HG03060 (cell line): ENCODE measurements at regions not wholly inside any gene's neighbourhood (a gene's known extent, or its start where the extent isn't known, plus 50 kb on each side); places are given as distances from the start of the nearest gene placed in this dataset.

Experiments used
- ATAC-seq: cut with Tn5 transposase; IDR thresholded peaks from one replicate; pipeline ENCODE4 v1.9.1; 2021; ENCODE audit warnings: low read depth, moderate number of reproducible peaks; ENCODE audit not compliant: unreplicated experiment

DNA sequence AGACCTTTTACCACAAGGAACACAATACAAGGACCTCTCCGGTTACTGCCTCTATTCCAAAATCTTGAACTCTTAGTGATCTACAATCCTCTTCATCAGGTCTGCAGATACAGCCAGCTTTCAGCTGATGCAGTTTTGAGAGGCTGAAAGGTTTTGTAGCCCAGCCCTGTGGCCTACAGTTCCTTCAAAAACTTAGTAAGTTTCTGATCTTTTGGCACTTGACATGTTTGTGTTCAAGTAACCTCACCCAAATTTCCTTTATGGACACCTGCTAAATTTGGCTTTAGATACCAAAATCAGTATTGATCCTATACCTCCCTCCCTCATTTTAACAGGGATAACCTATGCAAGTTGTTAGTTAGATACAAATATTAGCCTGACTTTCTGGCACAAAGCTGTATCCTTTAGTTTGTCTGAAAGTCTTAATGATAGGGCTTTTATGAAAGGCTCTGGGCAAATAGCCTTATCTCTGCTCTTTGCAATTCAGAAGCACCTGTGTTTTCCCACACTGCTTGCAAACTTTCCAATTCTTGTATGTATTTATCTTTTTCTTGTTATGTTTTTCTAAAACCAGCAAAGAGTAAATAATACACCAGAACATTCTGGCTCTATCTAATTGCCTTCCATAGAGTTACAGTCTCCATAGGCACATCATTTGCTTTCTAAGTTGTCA is 650.5 kb upstream of the KLHL29 start:
- no peak for ATAC-seq

DNA sequence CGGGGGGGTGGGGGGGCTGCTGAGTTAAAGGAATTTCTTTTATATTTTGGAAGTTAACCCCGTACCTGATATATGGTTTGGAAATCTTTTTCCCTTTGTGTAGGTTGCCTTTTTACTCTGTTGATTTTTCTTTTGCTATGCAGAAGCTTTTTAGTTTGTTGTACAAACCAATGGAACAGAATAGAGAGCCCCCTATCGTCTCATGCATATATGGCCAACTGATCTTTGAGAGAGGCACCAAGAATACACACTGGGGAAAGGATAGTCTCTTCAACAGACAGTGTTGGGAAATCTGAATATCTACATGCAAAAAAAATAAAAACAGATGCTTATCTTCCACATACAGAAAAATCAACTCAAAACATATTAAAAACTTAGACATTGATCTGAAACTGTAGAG is 647.8 kb upstream of the KLHL29 start:
- ATAC-seq = no peak

DNA sequence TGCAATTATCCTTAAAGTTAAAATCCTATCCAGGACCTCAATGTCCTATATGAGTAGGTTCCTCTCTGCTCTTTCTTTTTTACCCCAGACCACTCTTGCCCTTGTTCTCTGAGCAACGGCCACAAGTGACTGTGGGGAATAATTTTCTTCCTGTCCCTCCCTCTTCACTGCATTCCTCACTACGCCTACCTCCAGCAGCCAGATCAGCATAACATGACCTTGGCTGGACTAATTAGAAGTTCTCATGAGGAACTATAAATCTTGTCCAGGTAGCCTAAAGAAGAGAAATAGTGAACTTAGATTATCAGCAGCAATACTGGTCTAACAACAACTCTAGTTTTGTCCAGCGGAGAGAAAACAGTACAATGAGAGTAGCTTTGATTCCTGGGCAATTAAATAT is 643.8 kb upstream of the KLHL29 start:
- no peak for ATAC-seq

DNA sequence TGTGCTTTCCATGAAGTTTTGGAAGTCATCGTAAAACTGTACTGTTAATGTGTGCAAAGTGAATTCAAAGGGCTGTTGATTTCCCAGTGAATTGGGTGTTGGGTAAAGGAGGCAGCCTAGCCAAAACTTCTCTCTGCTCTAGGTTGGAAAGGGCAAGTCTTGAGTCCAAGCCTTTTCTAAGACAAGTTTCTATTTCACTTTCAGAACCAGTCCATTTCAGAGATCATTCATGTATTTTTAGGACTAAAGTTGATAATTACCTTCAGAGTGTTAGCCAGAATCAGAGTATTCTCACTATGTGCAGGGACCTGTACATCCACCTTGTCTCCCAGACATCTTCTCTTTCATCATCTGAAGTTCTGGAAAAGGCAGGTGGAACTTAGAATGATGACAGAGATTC is 636.1 kb upstream of the KLHL29 start:
- ATAC-seq = no peak

DNA sequence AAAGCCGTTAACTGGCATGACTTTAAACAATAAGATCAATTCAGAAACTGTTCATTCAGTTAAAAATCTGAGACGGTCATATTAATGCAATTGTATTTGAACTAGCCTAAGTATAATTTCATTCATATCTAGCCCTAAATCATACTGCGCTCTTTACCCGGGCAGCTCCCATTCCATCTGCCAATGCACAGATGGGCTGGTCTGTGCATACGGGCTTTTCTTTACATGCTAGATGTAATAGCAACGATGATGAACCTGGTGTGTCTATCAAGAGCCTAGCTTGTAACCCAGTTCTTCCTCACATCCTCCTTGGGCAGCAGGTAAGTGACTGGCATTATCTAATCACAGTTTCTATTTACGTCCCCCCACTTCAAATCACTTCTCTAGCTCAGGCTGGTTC is 631.5 kb upstream of the KLHL29 start:
- ATAC-seq = no peak

DNA sequence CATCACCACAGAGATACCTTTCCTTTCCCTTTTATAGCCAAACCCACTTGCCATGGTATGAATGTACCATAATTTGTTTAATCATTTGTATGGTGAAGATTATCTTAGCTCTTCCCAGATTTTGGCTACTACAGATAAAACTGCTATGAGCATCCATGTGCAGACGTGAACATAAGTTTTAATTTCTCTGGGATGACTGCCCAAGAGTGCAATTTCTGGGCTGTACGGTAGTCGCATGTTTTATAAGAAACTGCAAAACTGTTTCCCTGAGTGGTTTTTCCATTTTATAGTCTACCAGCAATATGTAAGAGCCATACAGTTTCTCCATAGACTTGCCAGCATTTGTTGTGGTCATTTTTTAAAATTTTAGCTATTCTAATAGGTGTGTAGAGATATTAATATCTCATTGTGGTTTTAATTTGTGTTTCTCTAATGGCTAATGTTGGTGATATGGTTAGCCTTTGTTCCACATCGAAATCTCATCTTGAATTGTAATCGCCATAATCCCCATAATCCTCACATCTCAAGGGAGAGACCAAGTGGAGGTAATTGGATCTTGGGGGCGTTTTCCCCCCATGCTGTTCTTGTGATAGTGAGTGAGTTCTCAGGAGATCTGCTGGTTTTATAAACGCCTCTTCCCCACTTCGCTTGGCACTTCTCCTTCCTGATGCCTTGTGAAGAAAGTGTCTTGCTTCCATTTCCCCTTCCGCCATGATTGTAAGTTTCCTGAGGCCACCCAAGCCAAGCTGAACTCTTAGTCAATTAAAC is 628.5 kb upstream of the KLHL29 start:
- ATAC-seq = no peak

DNA sequence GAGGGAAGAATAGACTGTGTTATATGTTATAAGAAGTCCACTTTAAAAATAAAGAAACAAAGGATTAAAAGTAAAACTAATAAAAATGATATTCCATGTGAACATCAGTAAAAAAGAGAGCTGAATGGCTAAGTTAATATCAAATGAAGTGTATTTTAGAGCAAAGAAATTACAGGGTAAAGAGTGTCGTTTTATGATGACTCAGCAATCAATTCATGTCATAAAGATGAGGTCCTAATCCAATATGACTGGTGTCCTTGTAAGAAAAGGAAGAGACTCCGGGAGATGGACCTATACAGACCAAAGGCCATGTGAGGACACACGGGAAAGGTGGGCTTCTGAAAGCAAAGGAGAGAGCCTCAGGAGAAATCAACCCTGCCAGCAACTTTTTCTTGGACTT is 615.5 kb upstream of the KLHL29 start:
- ATAC-seq = no peak

DNA sequence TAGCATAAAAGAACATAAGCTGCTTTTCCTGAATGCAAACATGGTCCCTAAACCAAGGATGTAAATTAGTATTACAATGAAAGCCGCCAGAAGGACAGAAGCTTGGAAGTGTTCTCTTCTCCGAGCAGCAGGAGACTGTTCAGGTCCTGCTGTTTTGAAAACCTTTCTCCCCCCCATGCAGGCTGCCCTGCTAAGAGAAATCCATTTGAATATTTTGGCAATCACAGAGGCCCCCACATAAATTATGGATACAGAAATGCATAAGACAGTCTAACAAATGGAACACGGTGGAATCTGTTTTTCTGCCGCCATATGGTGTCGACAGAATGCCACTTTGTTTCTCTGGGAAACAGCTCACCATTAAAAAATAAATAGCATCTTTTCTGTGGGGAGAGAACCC is 600.4 kb upstream of the KLHL29 start:
- ATAC-seq = no peak

DNA sequence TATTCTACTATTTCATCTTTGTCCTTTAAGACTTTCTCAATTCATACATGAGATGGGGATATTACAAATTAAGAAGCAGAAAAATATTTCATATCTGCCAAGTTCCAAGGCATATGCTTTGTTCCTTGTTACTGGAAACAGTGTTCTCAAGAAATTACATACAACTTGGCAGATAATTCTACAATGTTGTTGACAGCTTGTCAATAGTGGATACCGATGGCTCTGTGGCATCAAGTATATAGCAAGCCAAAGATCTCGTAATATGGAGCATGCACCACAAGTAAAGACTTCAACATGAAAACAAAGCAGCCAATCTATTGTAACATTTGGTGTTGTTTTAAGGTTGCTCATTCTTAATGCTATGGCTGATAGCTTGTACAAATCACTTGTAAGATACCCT is 598.2 kb upstream of the KLHL29 start:
- no peak for ATAC-seq

DNA sequence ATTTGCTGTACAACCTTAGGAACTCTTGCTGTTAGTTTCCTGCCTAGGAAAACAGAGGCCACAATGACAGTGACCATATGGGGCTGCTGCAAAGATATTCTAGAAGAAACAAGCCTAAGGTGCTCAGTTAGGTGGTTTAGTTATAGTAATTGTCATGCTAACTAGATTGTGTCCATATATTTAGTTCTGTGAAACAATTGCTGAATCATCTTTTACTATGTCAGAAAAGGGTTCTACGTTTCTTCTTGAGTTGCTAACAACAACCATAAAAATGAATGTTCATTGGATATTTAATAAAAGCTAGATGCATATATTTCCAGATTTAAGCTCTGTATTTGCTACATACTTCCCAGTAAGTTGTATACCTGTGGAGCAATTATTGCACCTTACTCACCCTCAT is 597.2 kb upstream of the KLHL29 start:
- no peak for ATAC-seq

DNA sequence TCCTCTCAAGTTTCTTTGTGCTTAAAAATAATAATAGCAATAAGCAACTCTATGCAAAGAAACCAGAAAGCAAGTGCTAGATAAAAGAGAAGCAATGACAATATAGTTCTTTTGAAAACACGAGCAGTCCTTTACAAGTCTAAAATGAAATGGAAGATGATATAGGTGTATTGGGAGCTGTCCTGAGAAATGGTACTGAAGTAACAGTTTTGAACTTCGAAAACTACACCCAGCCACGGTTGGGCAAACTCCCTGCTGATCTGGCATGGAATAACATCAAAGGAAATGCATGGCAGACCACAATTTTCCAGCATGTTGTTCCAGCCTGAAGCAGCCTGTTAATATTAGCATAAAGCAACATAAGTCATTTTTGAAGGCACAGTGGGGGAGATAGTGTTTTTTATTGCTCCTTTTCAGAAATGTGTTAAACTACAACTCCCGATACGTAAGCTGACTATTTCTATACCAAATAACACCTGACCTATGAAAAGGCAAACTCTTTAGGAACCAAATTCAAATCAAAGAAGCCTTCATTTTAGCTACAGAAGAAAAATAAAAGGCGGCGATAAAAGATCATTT is 596.1 kb upstream of the KLHL29 start:
- no peak for ATAC-seq

DNA sequence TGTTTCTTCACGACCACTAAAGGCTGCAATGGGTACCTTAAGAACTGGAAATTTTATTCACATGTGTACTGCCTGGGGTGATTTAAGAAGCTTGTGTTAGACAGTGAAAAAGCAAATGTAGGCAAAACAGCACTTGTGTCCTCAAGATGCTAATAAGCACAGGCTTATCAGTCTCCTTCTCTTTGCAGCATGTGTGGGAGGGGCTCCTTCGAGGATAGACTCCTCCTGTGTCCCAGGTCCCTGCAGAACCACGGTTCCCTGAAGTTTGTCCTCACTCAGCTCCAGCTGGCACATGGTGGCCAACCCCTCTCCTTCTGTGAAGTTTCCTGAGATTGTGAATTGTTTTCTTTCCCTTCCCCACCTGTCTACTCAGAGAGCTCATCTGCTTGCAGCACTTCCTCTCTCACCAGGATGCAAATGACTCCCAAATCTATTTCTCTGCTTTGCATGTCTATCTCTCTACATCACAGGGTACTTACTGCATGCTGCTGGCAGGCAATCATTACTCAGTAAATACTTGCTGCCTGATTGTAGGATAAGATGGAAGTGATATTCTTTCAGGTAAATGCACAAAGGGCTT is 589.6 kb upstream of the KLHL29 start:
- ATAC-seq = no peak

DNA sequence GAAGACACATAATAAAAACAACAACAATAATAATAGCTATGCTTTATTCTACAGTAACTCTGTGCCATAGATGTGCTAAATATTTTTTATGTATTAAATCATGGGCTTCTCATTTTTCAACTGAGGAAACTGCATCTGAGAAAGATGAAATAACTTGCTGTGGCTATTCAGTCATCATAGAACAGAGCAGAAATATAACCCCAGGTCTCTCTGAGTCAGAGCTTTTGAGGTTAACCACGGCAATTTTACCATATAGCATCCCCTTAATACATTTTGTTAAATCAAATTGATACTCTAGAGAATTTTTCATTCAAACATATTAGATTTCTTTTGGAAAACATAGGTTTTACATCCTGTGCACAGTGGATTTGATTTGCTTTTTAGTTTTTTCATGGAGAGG is 586.6 kb upstream of the KLHL29 start:
- no peak for ATAC-seq

DNA sequence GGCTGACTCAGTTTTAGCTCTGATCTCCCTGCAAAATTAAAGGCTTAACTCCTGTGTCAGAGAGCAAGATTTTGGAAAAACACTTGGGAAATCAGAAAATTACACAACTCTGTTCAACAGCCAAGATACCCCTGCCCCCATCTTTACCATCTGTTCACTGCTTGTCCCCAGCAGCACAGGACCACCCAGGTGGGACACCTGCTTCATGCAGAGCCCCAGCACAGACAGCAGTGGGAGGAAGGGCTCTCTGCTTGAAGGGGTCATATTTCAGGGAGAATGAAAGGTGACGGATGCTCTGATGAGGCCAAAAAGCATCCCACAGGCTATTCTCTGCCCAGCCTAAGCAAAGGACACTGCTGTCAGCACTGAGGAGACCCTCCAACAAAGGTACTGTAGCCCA is 584.6 kb upstream of the KLHL29 start:
- no peak for ATAC-seq

DNA sequence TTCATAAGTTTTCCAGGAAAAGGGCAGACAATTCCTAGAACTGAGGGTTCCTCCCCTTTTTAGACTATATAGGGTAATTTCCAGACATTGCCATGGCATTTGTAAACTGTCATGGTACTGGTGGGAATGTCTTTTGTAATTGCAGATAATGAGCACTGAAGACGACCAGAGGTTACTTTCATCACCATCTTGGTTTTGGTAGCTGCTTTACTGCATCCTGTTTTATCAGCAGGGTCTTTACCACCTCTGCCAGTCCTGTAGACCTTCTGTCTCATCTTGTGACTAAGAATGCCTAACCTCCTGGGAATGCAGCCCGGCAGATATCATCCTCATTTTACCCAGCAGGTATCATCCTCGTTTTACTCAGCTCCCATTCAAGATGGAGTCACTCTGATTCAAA is 583.9 kb upstream of the KLHL29 start:
- no peak for ATAC-seq

DNA sequence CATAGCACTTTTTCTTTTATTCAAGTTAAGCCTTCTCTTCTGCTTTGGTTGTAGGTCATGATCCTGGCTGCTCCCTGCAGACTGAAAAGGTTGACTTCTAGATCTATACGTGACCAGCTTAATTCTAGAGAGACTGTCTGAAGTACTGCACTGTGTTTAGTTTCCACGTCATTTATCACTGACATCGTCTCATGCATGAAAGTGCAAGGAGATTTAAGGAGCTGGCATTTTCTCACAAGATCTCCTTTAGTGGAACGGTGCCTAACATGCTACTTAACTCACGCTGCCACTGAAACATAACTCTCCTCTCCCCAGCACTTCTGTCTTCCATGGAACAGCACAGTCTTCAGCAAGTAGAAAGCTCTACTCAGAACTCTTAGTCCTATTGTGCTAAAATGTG is 583.0 kb upstream of the KLHL29 start:
- no peak for ATAC-seq

DNA sequence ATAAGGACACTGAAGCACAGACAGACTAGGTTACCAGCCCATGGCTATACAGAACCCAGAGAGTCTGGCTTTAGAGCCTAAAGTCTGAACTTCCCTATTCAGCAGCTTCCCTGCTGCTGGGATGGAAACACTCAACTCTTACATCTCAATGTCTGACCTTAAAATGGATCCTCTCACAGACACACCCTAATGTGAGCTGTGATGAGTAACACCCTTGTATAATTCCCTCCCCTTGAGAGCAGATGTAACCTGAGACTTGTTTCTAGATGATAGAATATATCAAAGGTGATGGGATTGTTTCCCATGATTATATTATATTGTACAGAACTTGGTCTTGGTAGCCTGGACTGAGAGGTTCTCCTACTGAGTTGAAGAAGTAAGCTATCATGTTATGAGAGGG is 577.1 kb upstream of the KLHL29 start:
- ATAC-seq = no peak

DNA sequence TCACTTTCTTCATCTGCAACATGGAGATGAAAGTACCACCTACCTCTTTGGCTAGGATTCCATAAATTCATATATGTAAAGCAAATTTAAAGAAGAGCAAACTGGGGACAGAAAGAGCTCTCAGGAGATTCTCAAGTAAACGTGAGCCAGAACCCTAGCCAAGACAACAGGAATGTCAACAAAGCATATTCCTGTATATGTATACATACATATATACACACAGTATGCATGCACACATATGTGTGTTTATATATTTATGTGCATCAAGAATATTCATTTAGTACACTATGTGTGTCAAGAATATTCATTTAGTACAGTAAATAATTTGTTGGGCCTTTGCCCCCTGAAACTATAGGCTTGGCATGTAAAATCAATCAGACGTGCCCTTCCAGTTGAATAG is 574.4 kb upstream of the KLHL29 start:
- ATAC-seq = no peak

DNA sequence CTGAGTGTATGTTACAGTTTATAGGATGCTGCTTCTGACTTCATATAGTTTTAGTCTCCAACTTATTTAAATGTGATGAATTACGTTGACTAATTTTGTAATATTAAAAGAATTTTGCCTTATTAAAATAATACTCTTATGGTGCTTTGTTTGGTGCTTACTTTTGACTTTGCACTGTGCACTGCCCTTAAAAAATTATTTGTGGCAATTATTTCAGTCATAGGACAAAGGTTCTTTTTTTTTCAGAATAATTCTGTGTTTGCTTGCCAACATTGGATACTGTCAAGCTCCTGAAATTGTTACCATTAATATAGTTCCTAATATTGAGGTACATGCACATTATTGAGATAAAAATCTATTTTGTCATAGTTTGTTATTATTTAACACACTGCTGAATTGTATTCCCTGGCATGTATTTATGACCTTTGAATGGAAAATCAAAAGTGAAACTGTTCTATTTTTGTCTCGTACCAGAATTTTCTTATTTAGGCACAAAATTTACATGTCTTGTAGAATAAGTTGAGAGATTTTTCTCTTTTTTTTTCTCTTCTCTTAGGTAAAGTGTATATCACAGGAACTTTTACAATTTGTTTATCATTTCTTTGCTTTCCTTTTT is 572.8 kb upstream of the KLHL29 start:
- no peak for ATAC-seq

DNA sequence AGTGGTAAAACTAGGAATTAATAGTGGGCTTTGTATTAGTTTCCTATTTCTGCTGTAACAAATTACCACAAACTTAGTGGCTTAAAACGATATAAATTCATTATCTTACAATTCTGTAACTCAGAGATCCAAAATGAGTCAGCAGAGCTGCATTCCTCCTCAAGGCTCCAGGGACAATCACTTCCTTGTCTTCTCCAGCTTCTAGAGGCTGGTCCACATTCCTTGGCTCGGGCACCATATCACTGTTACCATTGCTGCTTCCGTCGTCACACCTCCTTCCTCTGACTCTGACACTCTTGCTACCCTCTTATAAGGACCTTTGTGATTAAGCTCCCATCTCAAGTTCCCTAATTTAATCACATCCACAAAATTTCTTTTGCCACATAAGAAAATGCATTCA is 567.8 kb upstream of the KLHL29 start:
- ATAC-seq = no peak

DNA sequence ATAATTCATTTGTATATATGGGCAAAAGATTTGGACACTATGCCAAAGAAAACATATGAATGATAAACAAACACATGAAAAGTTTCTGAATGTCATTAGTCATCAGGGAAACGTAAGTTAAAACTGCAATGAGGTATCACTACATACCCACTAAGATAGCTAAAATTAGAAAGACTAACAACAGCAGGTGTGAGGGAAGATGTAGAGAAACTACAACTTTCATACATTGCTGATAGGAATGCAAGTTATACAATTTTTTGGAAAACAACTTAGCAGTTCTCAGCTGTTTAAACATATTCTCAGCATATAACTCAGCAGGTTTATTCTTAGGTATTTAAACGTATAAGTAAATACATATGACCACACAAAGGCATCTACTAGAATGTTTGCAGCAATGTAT is 563.5 kb upstream of the KLHL29 start:
- ATAC-seq = no peak
